OCI-LY3 (cell line): ENCODE measurements at regions not wholly inside any gene's neighbourhood (a gene's known extent, or its start where the extent isn't known, plus 50 kb on each side); places are given as distances from the start of the nearest gene placed in this dataset.

Source experiments
- EZH2phosphoT487 ChIP-seq: fragments of 200-600 bp; shearing (Covaris generic); IDR thresholded peaks from 2 replicates; pipeline ENCODE4 v1.6.1; 2018; ENCODE audit warnings: antibody characterized with exemption, mixed run types, low read depth
- TF ChIP-seq, protein P1 (sequence below): fragments of 200-600, 300-600 bp; sonication (generic); IDR thresholded peaks from 2 replicates; pipeline ENCODE4 v1.5.1; 2014; ENCODE audit warnings: antibody characterized with exemption, low read length, low read depth

DNA sequence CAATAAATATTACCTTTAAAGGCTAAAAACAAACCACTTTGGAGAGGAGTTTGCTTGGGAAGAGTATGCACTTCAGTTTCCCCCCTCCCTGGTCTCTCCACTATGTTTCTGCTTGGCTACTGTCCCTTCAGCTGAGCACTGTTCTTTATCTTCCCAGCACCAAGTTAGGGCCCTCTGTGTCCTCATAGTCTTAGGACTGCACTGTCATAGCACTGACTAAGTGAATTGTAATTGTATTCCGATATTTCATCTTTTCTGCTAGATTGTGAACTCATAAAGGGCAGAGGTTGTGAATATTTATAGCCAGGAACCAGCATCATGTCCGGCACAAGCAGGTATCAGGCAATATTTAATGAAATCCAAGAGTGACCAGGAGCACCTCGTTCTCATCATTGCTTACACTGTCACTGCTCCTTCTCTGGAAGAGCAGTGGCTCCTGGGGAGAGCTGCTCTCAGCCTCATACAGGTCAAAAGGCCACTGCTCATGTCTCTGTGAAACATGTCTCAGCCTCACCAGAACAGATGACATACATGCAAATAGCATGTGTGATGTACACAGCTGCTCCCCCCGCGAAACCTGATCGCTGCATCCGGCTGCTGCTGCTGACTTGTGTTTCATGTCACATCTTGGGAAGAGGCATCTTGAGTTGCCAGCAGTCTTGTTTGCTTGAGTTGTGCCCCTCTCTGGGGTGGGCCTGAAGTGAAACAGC is 279.7 kb upstream of the MSX2 start:
- TF ChIP-seq, protein P1, sequence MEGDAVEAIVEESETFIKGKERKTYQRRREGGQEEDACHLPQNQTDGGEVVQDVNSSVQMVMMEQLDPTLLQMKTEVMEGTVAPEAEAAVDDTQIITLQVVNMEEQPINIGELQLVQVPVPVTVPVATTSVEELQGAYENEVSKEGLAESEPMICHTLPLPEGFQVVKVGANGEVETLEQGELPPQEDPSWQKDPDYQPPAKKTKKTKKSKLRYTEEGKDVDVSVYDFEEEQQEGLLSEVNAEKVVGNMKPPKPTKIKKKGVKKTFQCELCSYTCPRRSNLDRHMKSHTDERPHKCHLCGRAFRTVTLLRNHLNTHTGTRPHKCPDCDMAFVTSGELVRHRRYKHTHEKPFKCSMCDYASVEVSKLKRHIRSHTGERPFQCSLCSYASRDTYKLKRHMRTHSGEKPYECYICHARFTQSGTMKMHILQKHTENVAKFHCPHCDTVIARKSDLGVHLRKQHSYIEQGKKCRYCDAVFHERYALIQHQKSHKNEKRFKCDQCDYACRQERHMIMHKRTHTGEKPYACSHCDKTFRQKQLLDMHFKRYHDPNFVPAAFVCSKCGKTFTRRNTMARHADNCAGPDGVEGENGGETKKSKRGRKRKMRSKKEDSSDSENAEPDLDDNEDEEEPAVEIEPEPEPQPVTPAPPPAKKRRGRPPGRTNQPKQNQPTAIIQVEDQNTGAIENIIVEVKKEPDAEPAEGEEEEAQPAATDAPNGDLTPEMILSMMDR = no peak
- no peak for TF ChIP-seq EZH2phosphoT487
